HK-2 (cell line): ENCODE measurements at regions not wholly inside any gene's neighbourhood (a gene's known extent, or its start where the extent isn't known, plus 50 kb on each side); places are given as distances from the start of the nearest gene placed in this dataset.
A peak's percentile ranks its signal among the peaks of the same experiment; 100 is the strongest.

Source experiments
- DNase-seq: peaks from one replicate; pipeline ENCODE4 v3.0.0-alpha.2; 2018; ENCODE audit not compliant: unreplicated experiment

DNA sequence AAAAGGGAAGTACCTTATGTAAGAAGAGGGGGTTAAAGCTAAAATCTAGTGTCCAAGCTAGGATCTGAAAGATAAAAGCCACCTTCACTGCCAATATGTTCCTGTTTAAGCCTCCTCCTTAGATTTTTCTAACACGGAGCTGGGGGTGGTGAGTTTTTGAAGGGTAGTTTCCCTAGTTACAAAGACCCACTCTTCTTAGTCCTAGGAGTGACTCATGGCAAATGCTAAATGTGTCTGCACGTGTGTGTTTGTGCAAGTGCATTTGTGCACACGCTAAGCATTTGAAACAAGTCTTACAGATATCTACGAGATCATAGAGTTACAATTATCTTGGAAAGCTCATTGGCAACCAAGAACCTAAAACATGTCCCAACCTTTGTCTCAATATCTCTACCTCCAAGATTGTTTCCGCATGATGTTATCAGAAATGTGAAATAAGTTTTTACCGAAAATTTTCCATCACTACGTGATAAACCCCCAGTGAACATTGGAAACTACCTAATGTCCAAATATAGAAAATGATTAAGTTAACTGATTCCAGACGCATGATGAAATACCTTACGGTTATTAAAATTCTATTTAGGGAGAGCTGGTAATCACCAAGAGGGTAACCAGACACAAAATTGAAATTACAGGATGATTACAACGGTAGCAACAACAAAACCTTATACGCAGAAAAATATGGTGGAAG, 78.0 kb upstream of the HRH2 start:
- no peak for DNase-seq

DNA sequence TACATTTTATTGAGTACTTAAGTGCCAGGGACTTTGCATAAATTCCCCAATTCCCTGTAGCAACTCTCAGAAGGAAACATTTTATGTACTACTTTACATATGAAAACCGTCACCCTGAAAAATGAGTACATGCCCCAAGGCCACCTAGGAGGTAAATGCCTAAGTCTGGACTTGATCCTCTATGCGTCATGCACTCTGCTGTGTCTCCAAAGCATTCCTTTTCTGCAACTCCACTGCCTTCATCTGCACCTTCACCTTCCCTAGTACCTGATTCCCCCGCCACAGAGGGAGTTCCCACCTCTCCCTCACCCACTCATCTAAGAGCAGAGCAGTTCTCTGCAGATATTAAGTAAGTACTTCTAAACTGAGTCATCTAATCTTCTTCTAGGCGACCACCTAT, 75.2 kb upstream of the HRH2 start:
- DNase-seq = no peak

DNA sequence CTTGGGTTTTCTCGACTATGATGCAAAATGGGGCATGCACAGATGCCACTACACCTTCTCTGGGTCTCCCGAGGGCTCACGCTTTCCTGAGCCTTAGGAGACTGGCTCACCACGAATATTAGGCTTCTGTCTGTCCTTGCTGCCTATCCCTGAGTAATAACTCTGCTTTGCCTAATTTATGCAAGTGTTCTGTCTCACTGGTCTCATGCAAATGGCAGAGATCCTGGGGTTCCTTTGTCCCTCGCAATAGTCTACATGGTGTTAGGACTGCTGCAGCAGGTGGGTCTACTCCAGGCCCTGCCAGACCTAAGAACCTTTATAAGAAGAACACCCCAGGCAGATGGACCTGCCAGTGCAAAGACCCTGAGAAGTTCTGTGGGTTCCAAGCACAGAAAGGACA, 72.3 kb upstream of the HRH2 start:
- DNase-seq = no peak

DNA sequence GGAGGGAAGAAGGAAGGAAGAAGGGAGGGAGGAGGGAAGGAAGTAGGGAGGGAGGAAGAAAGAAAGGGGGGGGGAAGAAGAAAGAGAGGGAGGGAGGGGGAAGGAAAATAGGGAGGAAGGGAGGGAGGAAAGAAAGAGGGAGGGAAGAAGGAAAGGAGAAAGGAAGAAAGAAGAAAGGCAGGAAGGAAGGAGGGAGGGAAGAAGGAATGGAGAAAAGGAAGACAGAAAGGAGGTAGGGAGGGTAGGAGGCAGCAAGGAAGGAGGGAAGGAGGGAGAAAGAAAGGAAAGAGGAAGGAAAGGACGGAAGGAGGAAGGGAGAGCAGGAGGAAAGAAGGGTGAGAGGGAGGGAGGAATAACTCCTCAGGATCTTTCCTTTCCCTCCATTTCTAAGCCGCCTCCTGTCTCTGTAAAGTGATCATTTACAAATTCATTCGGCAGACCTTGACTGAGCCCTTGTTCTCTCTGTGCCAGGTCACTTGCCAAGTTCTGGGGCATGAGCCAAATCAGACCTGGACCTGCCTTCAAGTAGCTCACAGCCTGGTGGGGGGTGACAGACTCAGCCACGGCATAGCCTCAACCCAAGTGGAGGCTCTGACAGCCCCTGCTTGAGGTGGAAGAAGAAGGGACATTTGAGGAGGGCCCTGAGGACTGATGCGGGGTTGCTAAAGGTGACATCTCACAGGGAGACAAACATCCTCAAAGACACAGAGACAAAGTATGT, 69.0 kb upstream of the HRH2 start:
- no peak for DNase-seq

DNA sequence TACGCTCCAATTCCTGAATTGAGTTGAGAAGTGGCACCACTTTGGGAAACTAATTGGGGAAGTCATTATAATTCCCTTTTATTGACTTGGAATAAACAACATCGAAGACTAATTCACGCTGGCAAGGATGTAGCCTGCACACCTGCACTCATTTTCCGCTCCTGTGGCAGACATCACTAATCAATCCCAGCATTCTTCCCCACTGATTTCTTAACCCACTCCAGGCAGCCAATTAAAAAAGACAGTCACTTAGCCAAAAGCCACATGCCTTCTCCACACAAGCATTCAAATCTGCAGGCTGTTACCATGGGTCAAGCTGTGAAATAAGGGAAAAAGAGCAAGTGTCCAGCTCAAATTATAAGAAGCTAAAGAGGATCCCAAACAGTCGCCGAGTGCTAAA, 68.2 kb upstream of the HRH2 start:
- no peak for DNase-seq

DNA sequence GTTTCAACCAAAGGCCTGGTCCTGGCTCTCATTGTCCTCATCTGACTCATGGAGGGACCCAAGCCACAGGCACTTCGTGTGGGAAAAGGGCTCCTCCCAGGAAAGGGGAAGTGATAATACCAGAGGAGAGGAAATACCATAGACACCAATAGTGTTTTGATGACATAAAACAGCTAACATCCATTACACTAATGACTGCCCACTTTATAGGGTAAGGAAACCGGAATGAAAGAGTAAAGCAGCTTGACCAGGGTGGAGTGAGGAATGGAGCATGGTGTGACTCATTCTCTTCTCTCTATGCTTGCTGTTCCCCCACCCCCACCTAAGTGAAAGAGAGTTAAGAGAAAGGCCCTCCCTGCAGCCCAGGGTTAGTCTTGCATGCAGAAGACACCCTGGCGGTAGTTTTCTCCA, 67.4 kb upstream of the HRH2 start:
- peak; percentile 7 for DNase-seq

DNA sequence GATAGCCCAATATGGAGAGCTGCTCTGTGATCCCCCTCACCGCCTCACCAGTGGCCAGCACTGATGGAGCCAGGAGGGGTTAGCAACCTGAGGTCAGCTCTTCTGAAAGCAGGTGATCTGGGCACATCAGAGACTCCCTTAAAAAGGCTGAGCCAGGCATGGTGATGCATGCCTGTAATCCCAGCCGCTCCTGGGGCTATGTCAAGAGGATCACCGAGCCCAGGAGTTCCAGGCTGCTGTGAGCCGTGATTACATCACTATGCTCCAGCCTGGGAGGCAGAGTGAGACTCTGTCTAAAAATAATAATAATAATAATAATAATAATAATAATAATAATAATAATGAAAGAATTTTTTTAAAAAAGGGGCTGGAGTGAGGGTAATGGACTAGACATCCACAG, 66.6 kb upstream of the HRH2 start:
- no peak for DNase-seq

DNA sequence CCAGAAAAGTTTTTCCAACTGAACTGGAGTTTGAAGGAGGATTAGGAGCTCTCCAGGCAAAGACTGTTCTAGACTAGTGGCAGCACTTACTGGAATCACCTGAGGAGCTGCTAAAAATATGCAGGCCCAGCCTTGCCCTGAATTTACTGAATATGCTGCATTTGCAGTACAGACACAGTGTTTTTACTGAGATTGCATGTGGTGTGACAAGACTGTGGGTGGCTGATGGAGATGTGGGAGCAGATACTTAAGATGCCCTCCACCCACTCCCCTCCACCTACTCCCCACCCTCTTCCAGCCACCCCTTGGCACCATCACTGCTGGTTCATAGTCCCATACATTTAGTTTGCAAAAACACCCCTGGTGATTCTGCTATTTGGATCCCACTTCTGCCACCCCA, 64.1 kb upstream of the HRH2 start:
- DNase-seq = no peak

DNA sequence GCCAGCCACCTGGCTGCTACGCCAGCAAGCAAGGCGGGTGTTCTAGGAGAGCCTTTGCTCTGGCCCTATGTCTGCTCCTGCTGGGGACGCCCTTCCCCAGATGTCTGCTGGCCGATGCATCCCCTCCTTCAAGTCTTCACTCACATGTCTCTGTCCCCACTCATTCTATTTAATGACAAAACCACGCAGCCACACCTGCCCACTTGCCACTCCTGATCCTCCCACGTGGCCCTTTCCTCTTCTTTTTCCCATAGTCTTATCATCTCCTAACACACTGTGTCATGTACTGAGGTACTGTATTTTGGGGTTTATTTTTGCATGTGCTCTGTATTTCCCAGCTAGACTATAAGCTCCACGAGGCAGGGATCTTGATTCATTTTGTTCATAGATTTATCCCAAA, 62.0 kb upstream of the HRH2 start:
- no peak for DNase-seq

DNA sequence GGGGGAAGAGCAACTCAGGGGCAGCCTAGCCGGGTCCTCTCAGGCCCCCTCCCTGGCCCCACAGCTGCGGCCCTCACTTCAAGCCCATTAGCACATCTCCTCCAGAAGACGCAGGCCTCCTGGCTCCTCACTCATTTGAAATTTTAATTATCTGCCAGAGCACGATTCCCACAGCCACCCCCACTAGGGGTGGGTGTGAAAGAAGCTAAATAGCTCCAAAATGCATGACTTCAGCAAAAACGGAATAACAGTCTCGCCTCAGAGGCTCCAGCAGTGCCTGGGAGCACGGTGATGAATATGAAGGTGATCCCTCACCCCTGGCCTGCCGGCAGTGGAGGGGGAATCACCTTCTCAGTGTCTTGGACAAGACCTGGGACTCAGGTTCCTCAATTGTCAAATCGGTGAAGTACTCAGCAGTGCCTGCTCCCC, 61.1 kb upstream of the HRH2 start:
- DNase-seq = no peak

DNA sequence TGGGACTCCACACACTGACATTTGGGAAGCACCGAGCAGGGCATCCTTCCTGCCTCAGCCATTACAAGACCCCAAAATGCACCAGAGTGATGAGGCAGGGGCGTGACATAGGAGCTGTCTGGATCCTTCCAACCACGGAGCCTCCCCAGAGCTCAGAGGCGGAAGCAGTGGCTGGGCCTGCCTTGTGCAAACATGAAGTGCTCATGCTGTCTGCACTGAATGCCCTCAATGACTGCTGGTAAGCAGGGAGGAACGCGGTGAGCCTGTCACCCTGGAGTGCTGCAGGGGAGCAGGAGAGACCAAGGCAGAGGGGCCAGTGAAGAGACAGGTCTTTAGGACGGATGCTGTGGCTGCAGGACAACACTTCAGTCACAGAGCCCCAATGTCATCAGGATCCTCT, 60.2 kb upstream of the HRH2 start:
- no peak for DNase-seq

DNA sequence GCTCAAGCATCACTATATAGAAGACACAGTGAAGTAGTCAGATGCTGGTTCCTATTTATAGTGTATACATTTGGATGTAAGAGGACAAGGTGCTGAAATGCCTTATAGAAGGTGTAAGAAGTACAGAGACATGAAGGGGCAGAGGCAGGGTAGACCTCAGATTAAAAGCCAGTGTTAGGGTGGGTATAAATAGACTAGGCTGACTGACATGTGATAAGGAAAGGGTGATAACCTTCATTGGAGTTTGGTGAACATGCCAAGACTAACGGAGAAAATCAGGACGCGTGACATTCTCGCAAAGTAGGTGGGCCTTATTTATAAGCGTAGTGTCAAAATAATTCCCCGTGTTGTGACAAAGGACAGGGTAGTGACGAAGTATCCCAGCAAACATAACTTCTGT, 59.1 kb upstream of the HRH2 start:
- DNase-seq = no peak

DNA sequence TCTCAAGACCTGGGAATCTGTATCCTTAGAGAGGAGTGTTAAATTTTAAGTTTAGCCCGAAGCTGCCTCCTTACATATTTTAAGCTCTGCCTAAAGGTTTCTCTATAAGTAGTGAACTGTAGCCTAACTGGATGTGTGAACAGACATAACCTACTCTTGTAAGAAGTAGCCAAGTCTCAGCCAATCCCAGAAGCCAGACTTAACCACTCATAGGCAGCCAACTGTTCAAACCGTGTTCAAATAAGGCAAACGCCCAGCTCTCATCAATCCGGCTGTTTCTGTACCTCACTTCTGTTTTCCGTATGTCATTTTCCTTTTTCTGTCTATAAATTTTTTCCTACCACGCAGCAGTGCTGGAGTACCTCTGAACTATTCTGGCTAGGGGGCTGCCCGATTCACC, 58.7 kb upstream of the HRH2 start:
- DNase-seq = no peak

DNA sequence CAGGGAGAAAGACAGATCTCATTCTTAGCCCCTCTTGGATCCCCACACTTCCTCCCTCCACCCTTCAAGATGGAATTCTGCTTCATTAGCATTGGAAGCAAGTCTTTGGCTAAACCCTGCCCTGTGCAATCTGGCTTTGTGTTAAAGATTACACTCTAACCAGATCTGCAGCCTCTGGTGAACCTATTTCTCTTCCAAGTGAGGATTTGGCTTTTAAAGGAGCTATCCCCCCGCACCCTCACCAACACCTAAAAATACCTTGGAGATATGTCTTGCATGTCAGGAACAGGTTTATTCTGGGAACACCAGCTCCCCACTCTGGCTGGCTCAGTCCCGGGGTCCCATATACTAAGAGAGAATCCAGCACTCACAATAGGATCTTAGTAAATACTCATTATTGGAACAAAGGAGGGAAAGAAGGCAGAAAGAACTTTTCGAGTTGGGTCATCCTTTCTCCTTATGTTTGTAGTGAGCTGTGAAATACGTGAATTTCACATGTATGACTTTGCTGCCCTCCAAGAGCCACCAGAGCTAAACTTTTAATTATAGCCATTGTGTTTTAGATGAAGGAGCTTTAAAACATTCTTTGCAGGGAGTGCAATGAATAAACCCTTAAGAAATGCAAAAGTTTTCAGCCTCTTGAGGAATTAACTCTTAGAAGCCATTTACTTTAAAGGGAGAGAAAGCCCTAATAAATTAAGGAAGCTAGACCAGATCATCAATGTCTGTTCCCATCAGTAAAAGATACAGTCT, 53.7 kb upstream of the HRH2 start:
- no peak for DNase-seq

DNA sequence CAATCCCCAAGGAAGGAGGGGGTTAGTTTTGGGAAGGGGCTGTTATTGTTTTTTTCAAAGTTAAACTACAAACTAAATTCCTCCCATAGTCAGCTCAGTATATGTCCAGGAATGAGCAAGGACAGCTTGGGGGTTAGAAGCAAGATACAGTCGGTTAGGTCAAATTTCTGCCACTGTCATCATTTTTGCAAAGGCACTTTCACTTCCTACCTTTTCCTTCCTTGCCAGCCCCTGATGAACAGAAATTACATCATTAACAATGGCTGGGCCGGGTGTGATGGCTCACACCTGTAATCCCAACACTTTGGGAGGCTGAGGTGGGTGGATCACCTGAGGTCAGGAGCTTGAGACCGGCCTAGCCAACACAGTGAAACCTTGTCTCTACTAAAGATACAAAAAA, 51.5 kb upstream of the HRH2 start:
- DNase-seq = no peak
